Coronary artery (tissue), 2 donors: ENCODE measurements at regions not wholly inside any gene's neighbourhood (a gene's known extent, or its start where the extent isn't known, plus 50 kb on each side); places are given as distances from the start of the nearest gene placed in this dataset.

ENCODE experiments used
- DNase-seq: peaks from one replicate; pipeline ENCODE4 v3.0.0-alpha.2; 2017; ENCODE audit warnings: low spot score
- H3K27ac ChIP-seq, 2 donors: fragments of 200-600 bp; sonication (generic); one replicate each; pipeline ENCODE4 v1.5.1; 2016 to 2019
- H3K4me3 ChIP-seq: fragments of 200-600 bp; sonication (generic); 2 replicates; pipeline ENCODE4 v1.5.1; 2016; ENCODE audit warnings: mild to moderate bottlenecking, moderate library complexity
- CTCF ChIP-seq: fragments of 200-600 bp; sonication (generic); IDR thresholded peaks from one replicate; pipeline ENCODE4 v1.5.1; 2019; ENCODE audit warnings: antibody characterized with exemption

- TF ChIP-seq CTCF, result no peak
- no peak for DNase-seq
- Histone ChIP-seq H3K4me3 (no peak overlapping the region), H3K27ac (no peak overlapping the region)
Measured at GRCh38 chr3:155015776-155016436, 64.2 kb upstream of the MME start.

DNA sequence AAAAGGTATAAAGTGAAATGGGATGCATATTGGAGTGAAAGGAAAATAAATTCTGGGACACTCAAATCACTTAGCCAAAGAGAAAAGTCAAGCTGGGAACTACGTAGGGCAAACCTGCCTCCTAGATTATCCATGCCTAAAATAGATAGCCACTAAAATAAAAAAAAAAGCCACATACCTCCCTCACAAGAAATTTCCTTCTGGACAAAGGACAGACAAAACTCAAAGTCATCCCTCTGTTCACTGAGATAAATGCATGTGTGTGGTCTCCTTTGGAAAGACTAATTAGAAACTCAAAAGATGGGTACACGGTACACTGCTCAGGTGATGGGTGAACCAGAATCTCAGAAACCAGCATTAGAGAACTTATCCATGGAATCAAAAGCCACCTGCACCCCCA is 65.2 kb upstream of the MME start:
- TF ChIP-seq CTCF, result no peak
- no peak overlapping the region for H3K27ac ChIP-seq

GRCh38 chr3:155013427-155013826 is 66.7 kb upstream of the MME start:
- no peak for TF ChIP-seq CTCF
- DNase-seq, result no peak
- H3K27ac ChIP-seq, result no peak overlapping the region
- no peak overlapping the region for H3K4me3 ChIP-seq

More for the DNA sequence above, 65.2 kb upstream of the MME start:
- H3K4me3 ChIP-seq, result no peak overlapping the region
- no peak for DNase-seq

- no peak for DNase-seq
- no peak for TF ChIP-seq CTCF
- Histone ChIP-seq H3K27ac (no peak overlapping the region), H3K4me3 (no peak overlapping the region)
Measured at GRCh38 chr3:155012584-155012983, 67.5 kb upstream of the MME start.

GRCh38 chr3:155010416-155010815 is 69.7 kb upstream of the MME start:
- DNase-seq, result no peak

GRCh38 chr3:155009217-155009616 is 70.9 kb upstream of the MME start:
- TF ChIP-seq CTCF, result no peak
- Histone ChIP-seq H3K27ac (no peak overlapping the region), H3K4me3 (no peak overlapping the region)
- DNase-seq, result no peak

More at GRCh38 chr3:155010416-155010815, 69.7 kb upstream of the MME start:
- Histone ChIP-seq H3K27ac (no peak overlapping the region), H3K4me3 (no peak overlapping the region)
- no peak for TF ChIP-seq CTCF

DNA sequence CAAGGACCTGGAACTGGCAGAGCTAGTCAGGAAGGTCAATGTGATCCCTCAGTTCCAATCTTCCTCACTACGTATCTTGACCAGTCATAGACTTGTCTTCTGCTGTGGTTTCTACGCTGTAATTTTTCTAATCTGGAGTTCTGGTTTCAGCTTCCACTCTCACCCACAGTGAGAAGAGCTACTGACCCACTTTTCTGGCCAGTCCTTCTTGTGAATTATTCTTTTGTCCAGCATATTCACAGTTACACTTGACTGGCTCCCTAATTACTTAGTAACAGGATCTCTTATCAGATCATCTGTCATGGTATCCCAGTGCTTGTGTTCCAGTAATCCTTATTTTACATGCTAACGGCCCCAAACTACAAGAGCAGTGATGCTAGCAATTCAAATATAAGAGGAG is 72.4 kb upstream of the MME start:
- no peak for DNase-seq
- H3K27ac ChIP-seq, result no peak overlapping the region
- TF ChIP-seq CTCF, result no peak
- no peak overlapping the region for H3K4me3 ChIP-seq
